B cell (primary cell): ENCODE measurements at regions not wholly inside any gene's neighbourhood (a gene's known extent, or its start where the extent isn't known, plus 50 kb on each side); places are given as distances from the start of the nearest gene placed in this dataset.

Experiments
- ATAC-seq: fragments of 200-7000 bp; cut with Tn5 transposase; one replicate; pipeline ENCODE4 v1.10.0; 2021; ENCODE audit warnings: low read depth, mild to moderate bottlenecking, moderate number of reproducible peaks, moderate library complexity
- CTCF ChIA-PET: fragments of 350-600 bp; sonication (Branson Sonifier 250); formaldehyde crosslinking; loops from one replicate; lab custom pipeline; 2021; ENCODE audit warnings: antibody characterized with exemption, inconsistent platforms; lab: Charles Lee
- POLR2A ChIA-PET: fragments of 350-600 bp; sonication (Branson Sonifier 250); formaldehyde crosslinking; loops from one replicate; lab custom pipeline; 2021; ENCODE audit warnings: antibody characterized with exemption; lab: Charles Lee
- DNase-seq: peaks from one replicate; pipeline ENCODE4 v3.0.0; 2013
- H2AFZ ChIP-seq: 2 replicates; pipeline ENCODE4 v1.6.1; 2012; ENCODE audit warnings: mild to moderate bottlenecking, low read depth, low read length; ENCODE audit not compliant: insufficient read depth, poor library complexity, severe bottlenecking
- H3K27ac ChIP-seq, 2 donors: 1 replicate in 1 of 2; 2 replicates in 1 of 2; pipeline ENCODE4 v1.5.1; 2012 to 2013; ENCODE audit warnings: low read length in 2 of 2, mild to moderate bottlenecking in 2 of 2, moderate library complexity in 1 of 2
- H3K27me3 ChIP-seq, 4 experiments: fragments of 200-600 bp in 1 of 4; sonication (generic) in 1 of 4; replicated peaks in 1 of 4; 1 replicate in 2 of 4; 2 replicates in 2 of 4; pipeline versions ENCODE4 v1.6.1 to v1.7.0; 2013 to 2016; ENCODE audit warnings: low read length in 3 of 4, mild to moderate bottlenecking in 2 of 4, mixed read lengths in 1 of 4, moderate library complexity in 1 of 4; ENCODE audit not compliant: insufficient read depth in 4 of 4, control insufficient read depth in 3 of 4; ENCODE audit errors: control extremely low read depth in 1 of 4
- H3K36me3 ChIP-seq, 2 experiments: replicated peaks in 1 of 2; 1 replicate in 1 of 2; 2 replicates in 1 of 2; pipeline versions ENCODE4 v1.6.1 to v1.7.1; 2013; ENCODE audit warnings: low read length in 1 of 2; ENCODE audit not compliant: insufficient read depth in 2 of 2, control insufficient read depth in 1 of 2; ENCODE audit errors: control extremely low read depth in 1 of 2, extremely low read depth in 1 of 2
- H3K4me1 ChIP-seq, 2 donors: fragments of 200-600 bp in 1 of 2; sonication (generic) in 1 of 2; 1 replicate in 1 of 2; 2 replicates in 1 of 2; pipeline versions ENCODE4 v1.5.1 to v1.6.1; 2013 to 2017; ENCODE audit warnings: low read length in 2 of 2; ENCODE audit not compliant: control insufficient read depth in 2 of 2, insufficient read depth in 2 of 2
- H3K4me2 ChIP-seq: replicated peaks from 2 replicates; pipeline ENCODE3; 2012; ENCODE audit warnings: mild to moderate bottlenecking, low read depth, low read length; ENCODE audit not compliant: poor library complexity, severe bottlenecking
- H3K4me3 ChIP-seq, 5 experiments: fragments of 200-600 bp in 1 of 5; sonication (generic) in 1 of 5; 1 replicate in 3 of 5; 2 replicates in 2 of 5; pipeline versions ENCODE4 v1.5.1 to v1.7.0; 2011 to 2016; ENCODE audit warnings: low read length in 4 of 5, mild to moderate bottlenecking in 4 of 5, low read depth in 2 of 5, control low read depth in 1 of 5, moderate library complexity in 1 of 5; ENCODE audit not compliant: insufficient read depth in 1 of 5; ENCODE audit errors: control extremely low read depth in 1 of 5, extremely low read depth in 1 of 5
- H3K79me2 ChIP-seq: fragments of 200-600 bp; sonication (generic); one replicate; pipeline ENCODE4 v1.6.0; 2016; ENCODE audit warnings: low read length; ENCODE audit not compliant: control insufficient read depth, insufficient read depth
- H3K9ac ChIP-seq: fragments of 200-600 bp; sonication (generic); 2 replicates; pipeline ENCODE4 v1.6.1; 2017; ENCODE audit warnings: mild to moderate bottlenecking, low read length, moderate library complexity
- H3K9me3 ChIP-seq, 3 donors: one replicate each; pipeline versions ENCODE4 v1.6.1 to v1.7.1; 2013; ENCODE audit warnings: low read length in 2 of 3; ENCODE audit not compliant: control insufficient read depth in 2 of 3, insufficient read depth in 1 of 3; ENCODE audit errors: control extremely low read depth in 1 of 3
- H4K20me1 ChIP-seq: 2 replicates; pipeline ENCODE4 v1.6.0; 2012; ENCODE audit warnings: mild to moderate bottlenecking, low read length; ENCODE audit not compliant: insufficient read depth, control insufficient read depth, poor library complexity, severe bottlenecking
- H3K27ac Mint-ChIP-seq: one replicate; pipeline ENCODE4 v1.8.0; 2021; ENCODE audit warnings: mixed read lengths
- H3K27me3 Mint-ChIP-seq: one replicate; pipeline ENCODE4 v1.8.0; 2021; ENCODE audit warnings: mixed read lengths
- H3K4me1 Mint-ChIP-seq: one replicate; pipeline ENCODE4 v1.8.0; 2021; ENCODE audit warnings: mixed read lengths
- H3K4me3 Mint-ChIP-seq: one replicate; pipeline ENCODE4 v1.8.0; 2021; ENCODE audit warnings: mixed read lengths
- H3K9me3 Mint-ChIP-seq: one replicate; pipeline ENCODE4 v1.8.0; 2022; ENCODE audit warnings: mixed read lengths; ENCODE audit not compliant: insufficient read depth
- CTCF ChIP-seq: fragments of 200-600 bp; IDR thresholded peaks from one replicate; pipeline ENCODE4 v1.8.0; 2022; ENCODE audit warnings: antibody characterized with exemption, mild to moderate bottlenecking
- EZH2 ChIP-seq: IDR thresholded peaks from 2 replicates; pipeline ENCODE4 v1.6.1; 2012; ENCODE audit warnings: borderline replicate concordance, low read depth, mild to moderate bottlenecking, moderate library complexity, low read length; ENCODE audit not compliant: insufficient read depth, poor library complexity, severe bottlenecking
- whole genome bisulfite sequencing: methylation state at CpG from one replicate; pipeline ENCODE4 v1.1.5; 2013; ENCODE audit warnings: missing lambda C conversion rate; ENCODE audit not compliant: insufficient coverage; 5-methylcytosine and 5-hydroxymethylcytosine counted together
- intact Hi-C: fragments of 100-400 bp; cut with micrococcal nuclease; formaldehyde crosslinking; loops from one replicate; pipeline ENCODE4 v1.10.0; 2022

GRCh38 chr6:170206851-170207431, 83.9 kb downstream of the DLL1 start:
- H3K9ac ChIP-seq: no peak overlapping the region
- DNase-seq (no peak), ATAC-seq (no peak)
- intact Hi-C loops: no loop called here
- no peak overlapping the region for H3K27ac ChIP-seq
- H3K4me3 Mint-ChIP-seq: no peak overlapping the region
- H3K27ac Mint-ChIP-seq: no peak overlapping the region
- H4K20me1 ChIP-seq: no peaks in the 10 kb centered on the region
- POLR2A ChIA-PET: no interaction called here
- peaks cover 0 to 11% (median 0%) of the 10 kb centered on the region in 4 experiments for H3K27me3 ChIP-seq
- H3K4me2 ChIP-seq: no peak overlapping the region
- CTCF ChIA-PET: no interaction called here
- H3K9me3 Mint-ChIP-seq: peaks cover 8% of the 10 kb centered on the region
- TF ChIP-seq EZH2 (no peak), CTCF (no peak)
- no peak overlapping the region for H3K4me3 ChIP-seq
- no peaks in the 10 kb centered on the region for H3K79me2 ChIP-seq
- 94% methylated on average over 10 of the region's 10 CpGs for WGBS
- H3K4me1 Mint-ChIP-seq: no peaks in the 10 kb centered on the region
- H3K4me1 ChIP-seq: no peaks in the 10 kb centered on the region
- H3K36me3 ChIP-seq: no peaks in the 10 kb centered on the region
- peaks cover 12% of the 10 kb centered on the region for H3K27me3 Mint-ChIP-seq
- no peak overlapping the region for H2AFZ ChIP-seq
- peaks cover 0 to 14% (median 2%) of the 10 kb centered on the region in 3 donors for H3K9me3 ChIP-seq

GRCh38 chr6:170206317-170206621, 84.6 kb downstream of the DLL1 start:
- Histone ChIP-seq H3K9me3 (peaks cover 0 to 14% (median 2%) of the 10 kb centered on the region in 3 donors), H3K27me3 (peaks cover 0 to 11% (median 0%) of the 10 kb centered on the region in 4 experiments), H3K27ac (no peak overlapping the region), H3K9ac (no peak overlapping the region), H3K4me1 (no peaks in the 10 kb centered on the region), H4K20me1 (no peaks in the 10 kb centered on the region), H3K4me2 (no peak overlapping the region), H3K4me3 (no peak overlapping the region), H3K36me3 (no peaks in the 10 kb centered on the region), H2AFZ (no peak overlapping the region), H3K79me2 (no peaks in the 10 kb centered on the region)
- WGBS: 94% methylated on average over 4 of the region's 4 CpGs
- ChIA-PET CTCF (no interaction called here), POLR2A (no interaction called here)
- Mint-ChIP-seq H3K9me3 (peaks cover 8% of the 10 kb centered on the region), H3K4me1 (no peaks in the 10 kb centered on the region), H3K4me3 (no peak overlapping the region), H3K27ac (no peak overlapping the region), H3K27me3 (peaks cover 12% of the 10 kb centered on the region)
- DNase-seq (no peak), ATAC-seq (no peak)
- no peak for TF ChIP-seq EZH2
- TF ChIP-seq CTCF: no peak
- intact Hi-C loops: no loop called here
